ENCODE measurements at regions not wholly inside any gene's neighbourhood (a gene's known extent, or its start where the extent isn't known, plus 50 kb on each side); places are given as distances from the start of the nearest gene placed in this dataset.

GRCh38 chr2:7809640-7810039 lies 872.2 kb upstream of the ID2 start:
- no peak overlapping the region for H3K27ac ChIP-seq (ENCODE audit: low read depth in 1 of 2, low read length in 2 of 2)
- no peaks in the 10 kb centered on the region for H3K27me3 ChIP-seq (ENCODE audit: control insufficient read depth in 4 of 4, insufficient read depth in 4 of 4, low read length in 3 of 4)
- H3K4me1 ChIP-seq (ENCODE audit: control insufficient read depth in 4 of 4, insufficient read depth in 4 of 4, low read length in 3 of 4): no peaks in the 10 kb centered on the region
- no peaks in the 10 kb centered on the region for H3K9me3 ChIP-seq (ENCODE audit: control insufficient read depth in 4 of 4, low read length in 3 of 4)
- H3K36me3 ChIP-seq (ENCODE audit: control insufficient read depth in 4 of 4, insufficient read depth in 3 of 4, low read depth in 1 of 4, low read length in 3 of 4): no peaks in the 10 kb centered on the region
- no peak overlapping the region for H3K4me3 ChIP-seq (ENCODE audit: low read depth in 1 of 3, low read length in 3 of 3)
- no peak for DNase-seq (ENCODE audit: low spot score)
- TF ChIP-seq MAX (IDR thresholded peaks at IDR 0.05): no peak
- TF ChIP-seq FOXA2 (IDR thresholded peaks at IDR 0.05): no peak
- TF ChIP-seq RAD21 (IDR thresholded peaks at IDR 0.05): no peak
- TF ChIP-seq NR2F2 (IDR thresholded peaks at IDR 0.05): no peak
- TF ChIP-seq EGR1 (IDR thresholded peaks at IDR 0.05; ENCODE audit: low read depth in 2 of 2): no peak
- TF ChIP-seq TAF1 (conservative IDR thresholded peaks at IDR 0.05): no peak
- 85% methylated on average over 3 of the region's 3 CpGs for WGBS
- no peak overlapping the region for H3K9ac ChIP-seq (ENCODE audit: low read depth in 1 of 2, low read length in 2 of 2)

- 95% methylated on average over 3 of the region's 3 CpGs for WGBS
- no peaks in the 10 kb centered on the region for H3K4me1 ChIP-seq (ENCODE audit: control insufficient read depth in 4 of 4, insufficient read depth in 4 of 4, low read length in 3 of 4)
- no peak overlapping the region for H3K9ac ChIP-seq (ENCODE audit: low read depth in 1 of 2, low read length in 2 of 2)
- TF ChIP-seq MAX (IDR thresholded peaks at IDR 0.05) (no peak), YY1 (IDR thresholded peaks at IDR 0.05) (no peak), TAF1 (conservative IDR thresholded peaks at IDR 0.05) (no peak), GABPA (IDR thresholded peaks at IDR 0.05 in 1 of 2, conservative IDR thresholded peaks at IDR 0.05 in 1 of 2) (no peak)
- no peaks in the 10 kb centered on the region for H3K36me3 ChIP-seq (ENCODE audit: control insufficient read depth in 4 of 4, insufficient read depth in 3 of 4, low read depth in 1 of 4, low read length in 3 of 4)
- no peaks in the 10 kb centered on the region for H3K27me3 ChIP-seq (ENCODE audit: control insufficient read depth in 4 of 4, insufficient read depth in 4 of 4, low read length in 3 of 4)
- DNase-seq (ENCODE audit: low spot score): no peak
- no peak overlapping the region for H3K27ac ChIP-seq (ENCODE audit: low read depth in 1 of 2, low read length in 2 of 2)
- H3K4me3 ChIP-seq (ENCODE audit: low read depth in 1 of 3, low read length in 3 of 3): no peak overlapping the region
- H3K9me3 ChIP-seq (ENCODE audit: control insufficient read depth in 4 of 4, low read length in 3 of 4): no peaks in the 10 kb centered on the region
Measured at GRCh38 chr2:7811073-7811472, 870.8 kb upstream of the ID2 start.

GRCh38 chr2:7812231-7812995 lies 869.4 kb upstream of the ID2 start:
- TF ChIP-seq JUND (IDR thresholded peaks at IDR 0.05) (no peak), MAX (IDR thresholded peaks at IDR 0.05) (no peak), ZBTB33 (IDR thresholded peaks at IDR 0.05) (no peak), CTCF (IDR thresholded peaks at IDR 0.05; ENCODE audit: low read depth, low read length, missing input control) (no peak), NR2F2 (IDR thresholded peaks at IDR 0.05) (no peak), RAD21 (IDR thresholded peaks at IDR 0.05) (no peak), YY1 (IDR thresholded peaks at IDR 0.05) (no peak), SP1 (IDR thresholded peaks at IDR 0.05) (no peak), REST (IDR thresholded peaks at IDR 0.05) (no peak), FOXA2 (IDR thresholded peaks at IDR 0.05) (no peak), EGR1 (IDR thresholded peaks at IDR 0.05; ENCODE audit: low read depth in 2 of 2) (no peak), TAF1 (conservative IDR thresholded peaks at IDR 0.05) (no peak), GABPA (IDR thresholded peaks at IDR 0.05 in 1 of 2, conservative IDR thresholded peaks at IDR 0.05 in 1 of 2) (no peak)
- Histone ChIP-seq H3K9ac (ENCODE audit: low read depth in 1 of 2, low read length in 2 of 2) (no peak overlapping the region), H3K9me3 (ENCODE audit: control insufficient read depth in 4 of 4, low read length in 3 of 4) (no peaks in the 10 kb centered on the region), H3K36me3 (ENCODE audit: control insufficient read depth in 4 of 4, insufficient read depth in 3 of 4, low read depth in 1 of 4, low read length in 3 of 4) (no peaks in the 10 kb centered on the region), H3K27ac (ENCODE audit: low read depth in 1 of 2, low read length in 2 of 2) (no peak overlapping the region), H3K4me3 (ENCODE audit: low read depth in 1 of 3, low read length in 3 of 3) (no peak overlapping the region), H3K27me3 (ENCODE audit: control insufficient read depth in 4 of 4, insufficient read depth in 4 of 4, low read length in 3 of 4) (no peaks in the 10 kb centered on the region), H3K4me1 (ENCODE audit: control insufficient read depth in 4 of 4, insufficient read depth in 4 of 4, low read length in 3 of 4) (no peaks in the 10 kb centered on the region)
- no peak for DNase-seq (ENCODE audit: low spot score)
- 90% methylated on average over 2 of the region's 2 CpGs for WGBS
